ENCODE measurements at regions not wholly inside any gene's neighbourhood (a gene's known extent, or its start where the extent isn't known, plus 50 kb on each side); places are given as distances from the start of the nearest gene placed in this dataset.

DNA sequence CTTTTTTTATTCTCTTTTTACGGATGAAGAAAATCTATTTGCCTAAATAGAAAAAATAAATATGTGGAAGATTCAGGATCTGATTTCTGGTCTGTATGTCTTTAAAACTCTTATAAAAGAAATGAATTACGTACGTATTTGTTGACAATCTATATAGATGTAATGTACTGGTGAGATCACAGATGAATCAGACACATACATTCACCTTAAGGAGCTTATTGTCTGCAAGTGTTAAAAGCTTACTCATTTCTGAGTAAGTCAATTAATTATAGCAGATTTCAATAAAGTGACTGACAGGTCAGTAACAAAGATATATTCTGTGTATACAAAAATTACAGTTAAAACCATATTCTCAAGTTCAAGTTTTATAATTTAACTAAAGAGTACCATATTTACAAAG is 66.6 kb upstream of the NAF1 start:
- ChIA-PET POLR2A (no interaction called here), RAD21 (ENCODE audit: low non-redundant PET in 1 of 2, low total read pairs in 2 of 2, uncharacterized antibody in 2 of 2, unreplicated experiment in 2 of 2) (no interaction called here), CTCF (no interaction called here)
- ATAC-seq (no peak), DNase-seq (ENCODE audit: low read depth, low spot score) (no peak)
- intact Hi-C loops (cut with micrococcal nuclease), result no loop called here
- Histone ChIP-seq H3K27me3 (ENCODE audit: insufficient read depth, low read length) (no peaks in the 10 kb centered on the region), H3K4me1 (ENCODE audit: control insufficient read depth in 1 of 2, insufficient read depth in 2 of 2, low read length in 2 of 2) (no peaks in the 10 kb centered on the region), H2AFZ (ENCODE audit: low read depth, low read length, poor library complexity, severe bottlenecking) (no peak overlapping the region), H3K79me2 (ENCODE audit: insufficient read depth, low read length) (no peaks in the 10 kb centered on the region), H3K36me3 (ENCODE audit: control insufficient read depth in 1 of 2, insufficient read depth in 2 of 2, low read length in 2 of 2) (no peaks in the 10 kb centered on the region), H3K9me2 (ENCODE audit: insufficient read depth) (no peaks in the 10 kb centered on the region), H4K20me1 (ENCODE audit: insufficient read depth) (no peaks in the 10 kb centered on the region), H3K9me3 (ENCODE audit: control insufficient read depth in 1 of 2, insufficient read depth in 1 of 2, low read depth in 1 of 2, low read length in 2 of 2) (no peaks in the 10 kb centered on the region; a peak in 1 of 4 replicates), H3K9ac (ENCODE audit: low read length) (no peak overlapping the region), H3K4me3 (replicated peaks in 1 of 2; ENCODE audit: low read depth in 1 of 2, low read length in 2 of 2) (no peak overlapping the region), H3K4me2 (ENCODE audit: low read length) (no peak overlapping the region), H3K27ac (ENCODE audit: low read depth, low read length) (no peak overlapping the region)
- no TSS peak for BruUV-seq (replicated peaks)
- TF ChIP-seq POLR2A (IDR thresholded peaks at IDR 0.05; ENCODE audit: borderline replicate concordance, extremely low read depth, insufficient read depth, insufficient read length), result no peak
- no peak for TF ChIP-seq EZH2phosphoT487 (IDR thresholded peaks at IDR 0.05; ENCODE audit: borderline replicate concordance)
- no peak for TF ChIP-seq FOSL1 (IDR thresholded peaks at IDR 0.05; ENCODE audit: low read depth)
- TF ChIP-seq REST (IDR thresholded peaks at IDR 0.05; ENCODE audit: low read depth), result no peak
- TF ChIP-seq SIN3A (IDR thresholded peaks at IDR 0.05; ENCODE audit: low read depth), result no peak
- no peak for TF ChIP-seq SP1 (IDR thresholded peaks at IDR 0.05; ENCODE audit: low read depth)
- TF ChIP-seq RAD21 (IDR thresholded peaks at IDR 0.05; ENCODE audit: low read depth), result no peak
- no peak for TF ChIP-seq ZFX (IDR thresholded peaks at IDR 0.05)
- no peak for TF ChIP-seq ATF3 (IDR thresholded peaks at IDR 0.05)
- no peak for TF ChIP-seq YY1 (IDR thresholded peaks at IDR 0.05; ENCODE audit: extremely low read depth, insufficient replicate concordance, low read depth, low read length)

Data from HCT116 (cell line).